Sigmoid colon (tissue), 6 donors: ENCODE measurements at regions not wholly inside any gene's neighbourhood (a gene's known extent, or its start where the extent isn't known, plus 50 kb on each side); places are given as distances from the start of the nearest gene placed in this dataset.

Experiments used
- DNase-seq: peaks from one replicate; pipeline ENCODE4 v3.0.0-alpha.2; 2019
- H3K27ac ChIP-seq, 4 donors: fragments of 200-600 bp; sonication (generic); one replicate each; pipeline ENCODE4 v1.5.1; 2016 to 2019; ENCODE audit warnings: mild to moderate bottlenecking in 1 of 4
- H3K27me3 ChIP-seq, 3 donors: fragments of 200-600 bp; sonication (generic); one replicate each; pipeline ENCODE4 v1.5.1; 2019; ENCODE audit warnings: mild to moderate bottlenecking in 1 of 3
- H3K36me3 ChIP-seq, 4 donors: fragments of 200-600 bp; sonication (generic); one replicate each; pipeline ENCODE4 v1.5.1; 2016 to 2019
- H3K4me1 ChIP-seq, 4 donors: fragments of 200-600 bp; sonication (generic); one replicate each; pipeline ENCODE4 v1.5.1; 2017 to 2019
- H3K4me3 ChIP-seq, 4 donors: fragments of 200-600 bp; sonication (generic); one replicate each; pipeline ENCODE4 v1.5.1; 2017 to 2019; ENCODE audit warnings: mild to moderate bottlenecking in 2 of 4, moderate library complexity in 1 of 4
- H3K9me3 ChIP-seq, 4 donors: fragments of 200-600 bp in 3 of 4; sonication (generic) in 3 of 4; one replicate each; pipeline versions ENCODE4 v1.5.1 to v1.6.1; 2013 to 2019
- CTCF ChIP-seq, 4 experiments: fragments of 450-650 bp in 3 of 4; fragments of 200-600 bp in 1 of 4; IDR thresholded peaks; one replicate each; pipeline ENCODE4 v1.5.1; 2016 to 2019; ENCODE audit warnings: antibody characterized with exemption in 4 of 4, mild to moderate bottlenecking in 3 of 4, moderate library complexity in 2 of 4
- EP300 ChIP-seq, 4 donors: sonication (generic); formaldehyde crosslinking; IDR thresholded peaks; one replicate each; pipeline ENCODE4 v1.6.1; 2017; ENCODE audit warnings: antibody characterized with exemption in 4 of 4
- POLR2A ChIP-seq, 2 donors: fragments of 450-650 bp; IDR thresholded peaks; one replicate each; pipeline ENCODE4 v1.6.1; 2016; ENCODE audit warnings: antibody characterized with exemption in 2 of 2, mild to moderate bottlenecking in 2 of 2, moderate library complexity in 2 of 2
- POLR2AphosphoS5 ChIP-seq, 4 donors: sonication (generic); formaldehyde crosslinking; IDR thresholded peaks; one replicate each; pipeline ENCODE4 v1.6.1; 2017; ENCODE audit warnings: antibody characterized with exemption in 4 of 4
- WGBS, 2 donors: extraction: QIAGEN DNeasy Blood & Tissue Kit; methylation state at CpG; one replicate each; pipeline ENCODE4 v1.1.7; 2013; 5-methylcytosine and 5-hydroxymethylcytosine counted together
- intact Hi-C: fragments of 100-400 bp; cut with DNase I; formaldehyde crosslinking; loops from one replicate; pipeline ENCODE4 v1.15.1; 2023
- donor health status: healthy with polysubstance abuse.
- donor health status: healthy.

GRCh38 chr2:75799859-75800258, 89.1 kb upstream of the GCFC2 start:
- intact Hi-C loops, result no loop called here
- Histone ChIP-seq H3K9me3 (no peaks in the 10 kb centered on the region), H3K4me1 (no peaks in the 10 kb centered on the region), H3K4me3 (no peak overlapping the region), H3K36me3 (no peaks in the 10 kb centered on the region), H3K27ac (no peak overlapping the region), H3K27me3 (no peaks in the 10 kb centered on the region)
- no peak for TF ChIP-seq POLR2AphosphoS5 (IDR thresholded peaks at IDR 0.05)
- no peak for TF ChIP-seq POLR2A (IDR thresholded peaks at IDR 0.05)
- no peak for TF ChIP-seq EP300 (IDR thresholded peaks at IDR 0.05)
- TF ChIP-seq CTCF (IDR thresholded peaks at IDR 0.05), result no peak
- no peak for DNase-seq
- 46 to 47% methylated on average over 4 of the region's 4 CpGs for WGBS, 2 donors

DNA sequence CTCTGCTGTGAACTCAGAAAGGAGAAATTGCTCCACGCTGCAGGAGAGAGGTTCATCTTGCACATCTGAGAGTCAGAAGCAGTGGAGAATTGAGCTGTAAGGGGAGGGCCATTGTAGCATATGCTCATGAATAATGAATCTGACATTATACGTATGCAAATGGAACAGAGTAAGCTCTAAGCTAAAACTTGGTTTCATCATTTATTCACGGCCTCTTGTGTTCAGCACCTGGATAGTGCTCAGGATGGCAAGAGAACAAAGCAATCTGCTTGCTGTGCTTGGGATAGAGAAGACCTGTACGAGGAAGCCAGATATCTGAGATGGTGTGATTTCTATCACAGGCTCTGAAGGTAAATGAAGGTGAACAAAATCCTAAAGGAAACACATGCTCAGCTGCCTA, 87.9 kb upstream of the GCFC2 start:
- DNase-seq, result no peak
- intact Hi-C loops, result no loop called here
- no peaks in the 10 kb centered on the region for H3K9me3 ChIP-seq
- TF ChIP-seq EP300 (IDR thresholded peaks at IDR 0.05), result no peak
- no peak for TF ChIP-seq POLR2AphosphoS5 (IDR thresholded peaks at IDR 0.05)
- TF ChIP-seq CTCF (IDR thresholded peaks at IDR 0.05), result no peak
- TF ChIP-seq POLR2A (IDR thresholded peaks at IDR 0.05), result no peak
- 63 to 69% methylated on average over 4 of the region's 4 CpGs for WGBS, 2 donors
- no peaks in the 10 kb centered on the region for H3K27me3 ChIP-seq
- no peaks in the 10 kb centered on the region for H3K4me1 ChIP-seq
- H3K27ac ChIP-seq, result no peak overlapping the region
- no peak overlapping the region for H3K4me3 ChIP-seq
- H3K36me3 ChIP-seq, result no peaks in the 10 kb centered on the region

- Histone ChIP-seq H3K36me3 (no peaks in the 10 kb centered on the region), H3K4me1 (no peaks in the 10 kb centered on the region), H3K4me3 (no peak overlapping the region), H3K9me3 (no peaks in the 10 kb centered on the region), H3K27ac (no peak overlapping the region), H3K27me3 (no peaks in the 10 kb centered on the region)
- intact Hi-C loops, result no loop called here
- DNase-seq, result no peak
- no peak for TF ChIP-seq POLR2A (IDR thresholded peaks at IDR 0.05)
- TF ChIP-seq CTCF (IDR thresholded peaks at IDR 0.05), result no peak
- TF ChIP-seq POLR2AphosphoS5 (IDR thresholded peaks at IDR 0.05), result no peak
- TF ChIP-seq EP300 (IDR thresholded peaks at IDR 0.05), result no peak
- WGBS, 2 donors, result 94 to 97% methylated on average over 1 of the region's 1 CpG
Measured at GRCh38 chr2:75792996-75793395, 82.3 kb upstream of the GCFC2 start.

GRCh38 chr2:75792146-75792545, 81.4 kb upstream of the GCFC2 start:
- no peaks in the 10 kb centered on the region for H3K4me1 ChIP-seq
- no peak overlapping the region for H3K27ac ChIP-seq
- no peak for TF ChIP-seq CTCF (IDR thresholded peaks at IDR 0.05)
- TF ChIP-seq POLR2A (IDR thresholded peaks at IDR 0.05), result no peak
- no peak for TF ChIP-seq EP300 (IDR thresholded peaks at IDR 0.05)
- no peak for TF ChIP-seq POLR2AphosphoS5 (IDR thresholded peaks at IDR 0.05)
- H3K9me3 ChIP-seq, result no peaks in the 10 kb centered on the region
- no peak overlapping the region for H3K4me3 ChIP-seq
- 86 to 88% methylated on average over 4 of the region's 4 CpGs for WGBS, 2 donors
- H3K36me3 ChIP-seq, result no peaks in the 10 kb centered on the region
- no peaks in the 10 kb centered on the region for H3K27me3 ChIP-seq
- no peak for DNase-seq
- intact Hi-C loops, result no loop called here

DNA sequence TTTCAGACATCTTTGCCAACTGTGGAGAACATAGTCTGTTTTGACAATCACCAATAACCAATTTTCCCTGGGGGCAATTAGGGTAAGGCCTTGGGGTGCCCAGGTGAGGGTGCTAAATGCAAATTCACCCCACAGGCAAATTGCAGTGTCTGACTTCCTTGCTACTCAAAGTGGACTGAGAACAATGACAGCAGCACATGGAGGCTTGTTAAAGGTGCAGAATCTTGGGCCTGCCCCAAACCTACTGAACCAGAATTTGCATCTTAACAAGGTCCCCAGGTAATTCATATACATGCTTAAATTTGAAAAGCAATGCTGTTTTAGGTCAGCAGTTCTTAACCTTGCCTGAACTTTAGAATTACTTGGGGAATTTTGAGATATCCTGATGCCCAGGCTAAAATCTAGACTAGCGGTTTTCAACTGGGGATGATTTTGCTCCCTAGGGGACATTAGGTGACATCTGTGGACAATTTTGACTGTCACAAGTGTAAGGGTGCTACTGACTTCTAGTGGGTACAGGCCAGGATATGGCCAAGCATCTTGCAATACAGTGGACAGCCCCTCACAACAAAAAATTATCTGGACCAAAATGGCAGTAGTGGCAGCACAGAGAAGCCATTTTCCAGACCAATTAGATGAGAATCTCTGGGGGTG, 80.2 kb upstream of the GCFC2 start:
- Histone ChIP-seq H3K9me3 (no peaks in the 10 kb centered on the region), H3K27me3 (no peaks in the 10 kb centered on the region), H3K4me1 (no peaks in the 10 kb centered on the region), H3K27ac (no peak overlapping the region), H3K4me3 (no peak overlapping the region), H3K36me3 (no peaks in the 10 kb centered on the region)
- TF ChIP-seq EP300 (IDR thresholded peaks at IDR 0.05) (no peak), POLR2AphosphoS5 (IDR thresholded peaks at IDR 0.05) (no peak), CTCF (IDR thresholded peaks at IDR 0.05) (no peak), POLR2A (IDR thresholded peaks at IDR 0.05) (no peak)
- DNase-seq, result no peak
- intact Hi-C loops, result no loop called here
- WGBS, 2 donors, result 90 to 93% methylated on average over 1 of the region's 1 CpG
